ENCODE measurements at regions not wholly inside any gene's neighbourhood (a gene's known extent, or its start where the extent isn't known, plus 50 kb on each side); places are given as distances from the start of the nearest gene placed in this dataset.
"Not testable (repeated sequence)": the region's sequence is repeated elsewhere in the genome, so short reads cannot be mapped to it uniquely, and the experiment has no call there.

DNA sequence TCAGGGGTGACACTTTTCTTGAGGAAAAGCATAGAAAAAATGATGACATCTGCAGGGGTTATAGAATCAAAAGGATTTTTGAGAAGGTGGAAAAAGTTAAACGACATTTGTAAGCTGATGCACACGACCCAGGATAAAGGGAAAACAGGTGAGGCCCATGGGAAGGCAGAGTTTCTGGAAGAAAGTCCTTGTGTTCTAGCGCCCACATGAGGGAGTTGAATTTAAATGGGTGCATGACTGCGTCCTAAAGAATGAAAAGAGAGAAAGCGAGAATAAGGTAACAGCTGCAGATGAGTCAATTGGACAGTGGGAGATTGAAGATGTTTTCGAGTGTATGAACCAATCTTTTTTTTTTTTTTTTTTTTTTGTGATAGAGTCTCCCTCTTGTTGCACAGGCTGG is 158.1 kb downstream of the GALR1 start:
- Histone ChIP-seq H3K36me3 (replicated peaks in 1 of 2; ENCODE audit: control insufficient read depth in 1 of 2, insufficient read depth in 2 of 2, low read length in 2 of 2) (no peaks in the 10 kb centered on the region), H3K27me3 (ENCODE audit: control insufficient read depth in 1 of 2, insufficient read depth in 2 of 2, low read length in 2 of 2) (peaks cover 1 to 27% of the 10 kb centered on the region in 2 experiments; a peak in 3 of 5 replicates), H4K20me1 (ENCODE audit: insufficient read depth, low read length) (no peaks in the 10 kb centered on the region), H3K4me1 (ENCODE audit: insufficient read depth, low read length) (no peaks in the 10 kb centered on the region), H3K79me2 (ENCODE audit: insufficient read depth, low read length) (no peaks in the 10 kb centered on the region), H3K4me2 (ENCODE audit: low read depth, low read length) (no peak overlapping the region), H3K9me3 (ENCODE audit: low read length) (no peaks in the 10 kb centered on the region), H3K27ac (ENCODE audit: extremely low read length, insufficient read depth, low read length) (no peak overlapping the region), H2AFZ (ENCODE audit: low read length) (no peak overlapping the region), H3K4me3 (replicated peaks in 1 of 3; ENCODE audit: insufficient read depth in 1 of 3, low read depth in 2 of 3, low read length in 3 of 3) (no peak overlapping the region), H3K9ac (ENCODE audit: insufficient read depth, low read depth, low read length) (no peak overlapping the region)
- BruUV-seq (replicated peaks) = no TSS peak
- DNase-seq (ENCODE audit: low spot score) (peak; percentile 3), ATAC-seq (no peak), FAIRE-seq (no peak)
- TF ChIP-seq, protein P1, sequence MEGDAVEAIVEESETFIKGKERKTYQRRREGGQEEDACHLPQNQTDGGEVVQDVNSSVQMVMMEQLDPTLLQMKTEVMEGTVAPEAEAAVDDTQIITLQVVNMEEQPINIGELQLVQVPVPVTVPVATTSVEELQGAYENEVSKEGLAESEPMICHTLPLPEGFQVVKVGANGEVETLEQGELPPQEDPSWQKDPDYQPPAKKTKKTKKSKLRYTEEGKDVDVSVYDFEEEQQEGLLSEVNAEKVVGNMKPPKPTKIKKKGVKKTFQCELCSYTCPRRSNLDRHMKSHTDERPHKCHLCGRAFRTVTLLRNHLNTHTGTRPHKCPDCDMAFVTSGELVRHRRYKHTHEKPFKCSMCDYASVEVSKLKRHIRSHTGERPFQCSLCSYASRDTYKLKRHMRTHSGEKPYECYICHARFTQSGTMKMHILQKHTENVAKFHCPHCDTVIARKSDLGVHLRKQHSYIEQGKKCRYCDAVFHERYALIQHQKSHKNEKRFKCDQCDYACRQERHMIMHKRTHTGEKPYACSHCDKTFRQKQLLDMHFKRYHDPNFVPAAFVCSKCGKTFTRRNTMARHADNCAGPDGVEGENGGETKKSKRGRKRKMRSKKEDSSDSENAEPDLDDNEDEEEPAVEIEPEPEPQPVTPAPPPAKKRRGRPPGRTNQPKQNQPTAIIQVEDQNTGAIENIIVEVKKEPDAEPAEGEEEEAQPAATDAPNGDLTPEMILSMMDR (CRISPR knock-in tag; IDR thresholded peaks at IDR 0.05) = 0 out of 2 replicates have a peak, but pooled peaks have one; percentile 27
- TF ChIP-seq REL (CRISPR knock-in tag; conservative IDR thresholded peaks at IDR 0.05) (no peak), STAG1 (CRISPR knock-in tag; IDR thresholded peaks at IDR 0.05) (peak; percentile 34; the same call in 1 of the 2 replicates)
- intact Hi-C loops (cut with micrococcal nuclease; ENCODE audit: unreplicated experiment) = no loop called here
- POLR2A ChIA-PET = no interaction called here
- CTCF ChIA-PET (ENCODE audit: low intra/inter-chr PET ratio, low total read pairs) = no interaction called here
- WGBS (ENCODE audit: low lambda C conversion rate) = 14% methylated on average over 6 of the region's 6 CpGs
- in situ Hi-C loops (cut with HindIII; ENCODE audit: extremely low pct_ligation_motif_present, low pct_unique_long_range_greater_than_20kb) = no loop called here

DNA sequence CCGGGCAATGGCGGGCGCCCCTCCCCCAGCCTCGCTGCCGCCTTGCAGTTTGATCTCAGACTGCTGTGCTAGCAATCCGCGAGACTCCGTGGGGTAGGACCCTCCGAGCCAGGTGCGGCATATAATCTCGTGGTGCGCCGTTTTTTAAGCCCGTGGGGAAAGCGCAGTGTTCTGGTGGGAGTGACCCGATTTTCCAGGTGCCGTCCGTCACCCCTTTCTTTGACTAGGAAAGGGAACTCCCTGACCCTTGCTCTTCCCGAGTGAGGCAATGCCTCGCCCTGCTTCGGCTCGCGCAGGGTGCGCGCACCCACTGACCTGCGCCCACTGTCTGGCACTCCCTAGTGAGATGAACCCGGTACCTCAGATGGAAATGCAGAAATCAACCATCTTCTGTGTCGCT is 171.9 kb downstream of the GALR1 start:
- CTCF ChIA-PET (ENCODE audit: low intra/inter-chr PET ratio, low total read pairs); BruUV-seq (replicated peaks); H4K20me1 ChIP-seq (ENCODE audit: insufficient read depth, low read length); DNase-seq (ENCODE audit: low spot score); in situ Hi-C loops (cut with HindIII; ENCODE audit: extremely low pct_ligation_motif_present, low pct_unique_long_range_greater_than_20kb); H3K4me2 ChIP-seq (ENCODE audit: low read depth, low read length); H3K36me3 ChIP-seq (replicated peaks in 1 of 2; ENCODE audit: control insufficient read depth in 1 of 2, insufficient read depth in 2 of 2, low read length in 2 of 2); H3K4me1 ChIP-seq (ENCODE audit: insufficient read depth, low read length); H3K79me2 ChIP-seq (ENCODE audit: insufficient read depth, low read length); FAIRE-seq; H2AFZ ChIP-seq (ENCODE audit: low read length); H3K27me3 ChIP-seq (ENCODE audit: control insufficient read depth in 1 of 2, insufficient read depth in 2 of 2, low read length in 2 of 2); ATAC-seq; H3K9ac ChIP-seq (ENCODE audit: insufficient read depth, low read depth, low read length); H3K9me3 ChIP-seq (ENCODE audit: low read length); POLR2A ChIA-PET; H3K27ac ChIP-seq (ENCODE audit: extremely low read length, insufficient read depth, low read length); intact Hi-C loops (cut with micrococcal nuclease; ENCODE audit: unreplicated experiment): not testable (repeated sequence)
- WGBS (ENCODE audit: low lambda C conversion rate) = 50% methylated on average over 7 of the region's 28 CpGs
- peak overlapping the region in 1 of 3 experiments; percentile 16; a peak in 1 of 6 replicates for H3K4me3 ChIP-seq (replicated peaks in 1 of 3; ENCODE audit: insufficient read depth in 1 of 3, low read depth in 2 of 3, low read length in 3 of 3)

Data from HepG2 (cell line).